ENCODE measurements at regions not wholly inside any gene's neighbourhood (a gene's known extent, or its start where the extent isn't known, plus 50 kb on each side); places are given as distances from the start of the nearest gene placed in this dataset.

GRCh38 chr2:54065411-54065810 lies 50.0 kb upstream of the ACYP2 start:
- Histone ChIP-seq H3K14ac (ENCODE audit: insufficient read length) (no peak overlapping the region), H3K4me1 (replicated peaks in 1 of 4; ENCODE audit: control insufficient read depth in 3 of 4, insufficient read depth in 4 of 4, low read length in 3 of 4) (no peaks in the 10 kb centered on the region), H3K36me3 (ENCODE audit: control insufficient read depth in 2 of 4, insufficient read depth in 4 of 4, low read length in 3 of 4) (no peaks in the 10 kb centered on the region), H2BK15ac (ENCODE audit: low read length) (no peak overlapping the region), H2BK5ac (ENCODE audit: low read depth, low read length) (no peak overlapping the region), H4K8ac (ENCODE audit: extremely low read depth, insufficient read depth, low read length) (no peak overlapping the region), H3K79me2 (ENCODE audit: control insufficient read depth in 1 of 2, insufficient read depth in 2 of 2, low read length in 2 of 2) (no peaks in the 10 kb centered on the region), H3K18ac (ENCODE audit: extremely low read depth, low read length) (no peak overlapping the region), H3K23me2 (ENCODE audit: low read depth, low read length) (no peaks in the 10 kb centered on the region), H4K5ac (ENCODE audit: insufficient read length, low read depth, low read length) (no peak overlapping the region), H2BK20ac (ENCODE audit: low read length) (no peak overlapping the region), H3K56ac (replicated peaks; ENCODE audit: insufficient read length, low read depth, low read length) (no peak overlapping the region), H3K23ac (ENCODE audit: insufficient read length) (no peak overlapping the region), H3K9ac (replicated peaks in 1 of 4; ENCODE audit: extremely low read depth in 1 of 4, low read depth in 3 of 4, low read length in 3 of 4) (no peak overlapping the region), H4K91ac (replicated peaks; ENCODE audit: insufficient read length, low read length) (no peak overlapping the region), H2AFZ (ENCODE audit: low read length) (no peak overlapping the region), H3K27ac (ENCODE audit: low read depth, low read length) (no peak overlapping the region), H2BK120ac (replicated peaks; ENCODE audit: low read depth, low read length) (no peak overlapping the region), H3K4me3 (ENCODE audit: extremely low read depth in 1 of 4, insufficient read depth in 2 of 4, low read depth in 3 of 4, low read length in 4 of 4) (no peak overlapping the region), H3K79me1 (ENCODE audit: low read depth, low read length) (no peaks in the 10 kb centered on the region), H3K4me2 (ENCODE audit: insufficient read depth in 1 of 2, low read depth in 2 of 2, low read length in 2 of 2) (no peak overlapping the region), H4K20me1 (replicated peaks in 1 of 2; ENCODE audit: control insufficient read depth in 1 of 2, insufficient read depth in 2 of 2, low read length in 2 of 2) (no peaks in the 10 kb centered on the region), H2BK12ac (ENCODE audit: low read depth, low read length) (no peak overlapping the region), H3K4ac (replicated peaks; ENCODE audit: insufficient read length, low read depth, low read length) (no peak overlapping the region), H2AK5ac (ENCODE audit: low read depth, low read length) (no peak overlapping the region), H3K9me3 (ENCODE audit: insufficient read depth in 2 of 2, low read depth in 1 of 2, low read length in 1 of 2) (no peaks in the 10 kb centered on the region), H3K27me3 (replicated peaks in 1 of 4; ENCODE audit: control insufficient read depth in 3 of 4, extremely low read depth in 1 of 4, insufficient read depth in 3 of 4, low read length in 3 of 4) (no peaks in the 10 kb centered on the region)
- 82% methylated on average over 2 of the region's 2 CpGs; no CpG with 5 or more reads in 1 of the 2 experiments for WGBS, 2 experiments (ENCODE audit: extremely low coverage in 1 of 2, insufficient coverage in 1 of 2, insufficient read length in 1 of 2, insufficient replicate concordance in 2 of 2, low coverage in 1 of 2, low lambda C conversion rate in 2 of 2, missing lambda C conversion rate in 1 of 2)
- DNase-seq (ENCODE audit: low read depth in 1 of 2, low spot score in 2 of 2) (no peak), FAIRE-seq (no peak)
- POLR2A ChIA-PET (ENCODE audit: partially characterized antibody): no interaction called here
- CTCF ChIA-PET (ENCODE audit: partially characterized antibody): no interaction called here
- TF ChIP-seq TEAD4 (IDR thresholded peaks at IDR 0.05; ENCODE audit: low read depth, low read length): no peak
- TF ChIP-seq CEBPB (IDR thresholded peaks at IDR 0.05; ENCODE audit: low read depth, low read length): no peak
- TF ChIP-seq TAF7 (optimal IDR thresholded peaks at IDR 0.05; ENCODE audit: borderline replicate concordance, low read depth, low read length): no peak
- no peak for TF ChIP-seq CBX8 (IDR thresholded peaks at IDR 0.05; ENCODE audit: borderline replicate concordance, low read depth, low read length)
- TF ChIP-seq PHF8 (conservative IDR thresholded peaks at IDR 0.05; ENCODE audit: low read depth, low read length): no peak
- TF ChIP-seq RXRA (IDR thresholded peaks at IDR 0.05; ENCODE audit: insufficient read depth, low read depth, low read length): no peak
- no peak for TF ChIP-seq BRCA1 (IDR thresholded peaks at IDR 0.05; ENCODE audit: low read depth, low read length)
- no peak for TF ChIP-seq SP1 (IDR thresholded peaks at IDR 0.05; ENCODE audit: low read depth, low read length)
- TF ChIP-seq ATF2 (IDR thresholded peaks at IDR 0.05; ENCODE audit: low read length): no peak
- TF ChIP-seq YY1 (IDR thresholded peaks at IDR 0.05; ENCODE audit: low read depth, low read length): no peak
- TF ChIP-seq, protein P1, sequence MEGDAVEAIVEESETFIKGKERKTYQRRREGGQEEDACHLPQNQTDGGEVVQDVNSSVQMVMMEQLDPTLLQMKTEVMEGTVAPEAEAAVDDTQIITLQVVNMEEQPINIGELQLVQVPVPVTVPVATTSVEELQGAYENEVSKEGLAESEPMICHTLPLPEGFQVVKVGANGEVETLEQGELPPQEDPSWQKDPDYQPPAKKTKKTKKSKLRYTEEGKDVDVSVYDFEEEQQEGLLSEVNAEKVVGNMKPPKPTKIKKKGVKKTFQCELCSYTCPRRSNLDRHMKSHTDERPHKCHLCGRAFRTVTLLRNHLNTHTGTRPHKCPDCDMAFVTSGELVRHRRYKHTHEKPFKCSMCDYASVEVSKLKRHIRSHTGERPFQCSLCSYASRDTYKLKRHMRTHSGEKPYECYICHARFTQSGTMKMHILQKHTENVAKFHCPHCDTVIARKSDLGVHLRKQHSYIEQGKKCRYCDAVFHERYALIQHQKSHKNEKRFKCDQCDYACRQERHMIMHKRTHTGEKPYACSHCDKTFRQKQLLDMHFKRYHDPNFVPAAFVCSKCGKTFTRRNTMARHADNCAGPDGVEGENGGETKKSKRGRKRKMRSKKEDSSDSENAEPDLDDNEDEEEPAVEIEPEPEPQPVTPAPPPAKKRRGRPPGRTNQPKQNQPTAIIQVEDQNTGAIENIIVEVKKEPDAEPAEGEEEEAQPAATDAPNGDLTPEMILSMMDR (IDR thresholded peaks at IDR 0.05; ENCODE audit: control extremely low read depth in 1 of 3, insufficient read depth in 1 of 3, low read depth in 1 of 3, low read length in 3 of 3): no peak
- TF ChIP-seq POLR2A (IDR thresholded peaks at IDR 0.05; ENCODE audit: control extremely low read depth in 1 of 2, low read depth in 2 of 2, low read length in 2 of 2): no peak

Data from H1 (cell line).